Testis (tissue), 2 donors: ENCODE measurements at regions not wholly inside any gene's neighbourhood (a gene's known extent, or its start where the extent isn't known, plus 50 kb on each side); places are given as distances from the start of the nearest gene placed in this dataset.
"Not testable (repeated sequence)": the region's sequence is repeated elsewhere in the genome, so short reads cannot be mapped to it uniquely, and the experiment has no call there.

Experiments used
- DNase-seq: peaks from one replicate; pipeline ENCODE4 v3.0.0-alpha.2; 2019
- H3K27ac ChIP-seq, 2 donors: fragments of 200-600 bp; sonication (generic); one replicate each; pipeline ENCODE4 v1.5.1; 2019
- H3K27me3 ChIP-seq: fragments of 200-600 bp; sonication (generic); one replicate; pipeline ENCODE4 v1.5.1; 2019
- H3K36me3 ChIP-seq: fragments of 200-600 bp; sonication (generic); one replicate; pipeline ENCODE4 v1.5.1; 2017; ENCODE audit warnings: low read depth; ENCODE audit errors: missing control alignments
- H3K4me1 ChIP-seq: fragments of 200-600 bp; sonication (generic); one replicate; pipeline ENCODE4 v1.5.1; 2019
- H3K4me3 ChIP-seq, 2 donors: fragments of 200-600 bp; sonication (generic); one replicate each; pipeline ENCODE4 v1.5.1; 2017 to 2019
- H3K9me3 ChIP-seq: fragments of 200-600 bp; sonication (generic); one replicate; pipeline ENCODE4 v1.5.1; 2017
- POLR2A ChIP-seq: fragments of 450-650 bp; IDR thresholded peaks from one replicate; pipeline ENCODE4 v1.6.1; 2017; ENCODE audit warnings: antibody characterized with exemption, mild to moderate bottlenecking, moderate library complexity
- WGBS, 2 donors: methylation state at CpG; one replicate each; pipeline ENCODE4 v1.1.5; 2018; 5-methylcytosine and 5-hydroxymethylcytosine counted together
- intact Hi-C: fragments of 100-400 bp; cut with DNase I; formaldehyde crosslinking; loops from one replicate; pipeline ENCODE4 v1.15.1; 2023; ENCODE audit warnings: low total_unique reads
- TF ChIP-seq, protein P1 (sequence below), 3 experiments: fragments of 450-650 bp in 2 of 3; fragments of 200-600 bp in 1 of 3; sonication (generic) in 1 of 3; IDR thresholded peaks; one replicate each; pipeline ENCODE4 v1.5.1; 2016 to 2019; ENCODE audit warnings: antibody characterized with exemption in 3 of 3, mild to moderate bottlenecking in 2 of 3, moderate library complexity in 1 of 3

DNA sequence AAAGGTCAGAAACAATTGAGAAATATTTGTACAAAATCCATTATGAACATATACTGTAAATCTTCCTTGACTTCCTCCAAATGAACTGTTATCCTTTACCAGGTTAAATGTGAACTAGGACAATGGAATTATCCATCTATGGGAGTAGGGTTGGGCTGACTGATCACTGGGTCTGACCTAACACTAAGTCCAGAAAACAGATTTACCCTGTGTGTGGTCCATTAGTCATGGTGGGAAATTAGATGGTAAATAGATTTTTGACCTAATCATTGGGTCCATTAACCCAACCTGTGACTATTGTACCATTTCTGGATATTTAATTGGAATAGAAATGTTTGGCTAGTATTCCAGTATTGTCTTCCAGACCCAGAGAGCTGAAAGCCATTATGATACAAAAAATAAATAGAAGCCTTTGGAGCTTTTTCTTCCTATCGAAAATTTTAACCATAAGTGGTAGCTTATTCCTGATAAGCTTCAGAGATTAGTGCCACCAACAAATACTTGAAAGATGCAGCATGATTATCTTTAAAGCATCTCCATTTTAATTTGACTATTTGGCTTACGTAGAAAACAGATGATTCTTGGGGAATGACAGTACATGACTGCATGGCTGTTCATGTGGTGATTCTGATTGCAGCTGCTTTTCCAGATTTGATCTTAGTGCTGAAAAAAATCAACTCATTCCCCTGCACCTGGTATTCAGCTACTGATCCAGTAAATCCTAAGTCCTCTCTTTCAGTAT lies 703.2 kb upstream of the FSHR start:
- intact Hi-C loops, result no loop called here
- H3K9me3 ChIP-seq, result no peaks in the 10 kb centered on the region
- no peaks in the 10 kb centered on the region for H3K27me3 ChIP-seq
- DNase-seq, result no peak
- WGBS, 2 donors, result 75 to 90% methylated on average over 2 of the region's 2 CpGs
- no peak overlapping the region for H3K27ac ChIP-seq
- no peak for TF ChIP-seq POLR2A
- TF ChIP-seq, protein P1, sequence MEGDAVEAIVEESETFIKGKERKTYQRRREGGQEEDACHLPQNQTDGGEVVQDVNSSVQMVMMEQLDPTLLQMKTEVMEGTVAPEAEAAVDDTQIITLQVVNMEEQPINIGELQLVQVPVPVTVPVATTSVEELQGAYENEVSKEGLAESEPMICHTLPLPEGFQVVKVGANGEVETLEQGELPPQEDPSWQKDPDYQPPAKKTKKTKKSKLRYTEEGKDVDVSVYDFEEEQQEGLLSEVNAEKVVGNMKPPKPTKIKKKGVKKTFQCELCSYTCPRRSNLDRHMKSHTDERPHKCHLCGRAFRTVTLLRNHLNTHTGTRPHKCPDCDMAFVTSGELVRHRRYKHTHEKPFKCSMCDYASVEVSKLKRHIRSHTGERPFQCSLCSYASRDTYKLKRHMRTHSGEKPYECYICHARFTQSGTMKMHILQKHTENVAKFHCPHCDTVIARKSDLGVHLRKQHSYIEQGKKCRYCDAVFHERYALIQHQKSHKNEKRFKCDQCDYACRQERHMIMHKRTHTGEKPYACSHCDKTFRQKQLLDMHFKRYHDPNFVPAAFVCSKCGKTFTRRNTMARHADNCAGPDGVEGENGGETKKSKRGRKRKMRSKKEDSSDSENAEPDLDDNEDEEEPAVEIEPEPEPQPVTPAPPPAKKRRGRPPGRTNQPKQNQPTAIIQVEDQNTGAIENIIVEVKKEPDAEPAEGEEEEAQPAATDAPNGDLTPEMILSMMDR (IDR thresholded peaks at IDR 0.05), result no peak
- no peak overlapping the region for H3K4me3 ChIP-seq
- no peaks in the 10 kb centered on the region for H3K36me3 ChIP-seq
- H3K4me1 ChIP-seq, result no peaks in the 10 kb centered on the region

DNA sequence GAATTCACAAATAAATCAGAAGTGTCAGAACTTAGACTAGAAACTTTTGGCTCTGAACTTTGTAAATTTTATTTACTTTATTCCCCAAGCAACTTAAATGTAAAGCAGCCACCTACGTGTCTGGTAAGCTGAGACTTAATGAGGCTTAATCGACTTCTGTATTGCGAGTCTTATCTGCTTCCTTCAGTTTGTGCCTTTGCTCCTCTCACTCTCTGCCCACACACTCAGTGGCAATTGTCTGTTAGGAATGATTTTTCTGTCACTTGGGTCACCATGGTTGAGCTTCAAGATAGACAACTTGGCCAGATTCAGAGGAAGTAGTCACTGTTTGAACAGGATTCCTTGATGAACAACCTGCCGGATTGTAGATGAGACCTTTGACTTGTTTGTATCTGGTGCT lies 691.4 kb upstream of the FSHR start:
- no peak overlapping the region for H3K27ac ChIP-seq
- WGBS, 2 donors, result 52 to 68% methylated on average over 4 of the region's 4 CpGs
- intact Hi-C loops, result no loop called here
- no peaks in the 10 kb centered on the region for H3K36me3 ChIP-seq
- no peaks in the 10 kb centered on the region for H3K27me3 ChIP-seq
- H3K4me1 ChIP-seq, result no peaks in the 10 kb centered on the region
- no peaks in the 10 kb centered on the region for H3K9me3 ChIP-seq
- no peak overlapping the region for H3K4me3 ChIP-seq
- no peak for DNase-seq
- TF ChIP-seq POLR2A, result no peak
- TF ChIP-seq, protein P1 (IDR thresholded peaks at IDR 0.05), result no peak

DNA sequence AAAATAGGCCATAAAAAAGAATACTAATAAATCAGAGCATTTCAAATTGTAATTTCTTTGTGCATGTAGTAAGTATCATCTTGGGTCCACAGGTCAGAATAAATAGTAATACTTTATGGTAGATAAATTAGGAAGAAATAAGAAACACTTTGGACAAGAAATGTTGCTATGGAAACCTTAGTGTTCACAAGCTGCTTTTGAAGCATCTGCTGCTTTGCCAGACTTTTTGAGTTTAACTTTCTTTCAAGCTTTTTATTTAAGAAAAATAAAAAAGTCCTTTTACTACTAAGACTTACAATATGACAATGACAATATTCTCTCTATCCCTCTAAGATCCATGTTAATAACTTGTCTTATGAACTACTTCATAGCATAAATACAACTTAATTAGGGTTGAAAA lies 690.7 kb upstream of the FSHR start:
- H3K9me3 ChIP-seq, result no peaks in the 10 kb centered on the region
- intact Hi-C loops, result no loop called here
- H3K36me3 ChIP-seq, result no peaks in the 10 kb centered on the region
- no peaks in the 10 kb centered on the region for H3K4me1 ChIP-seq
- TF ChIP-seq, protein P1 (IDR thresholded peaks at IDR 0.05), result no peak
- no peak for TF ChIP-seq POLR2A
- no peaks in the 10 kb centered on the region for H3K27me3 ChIP-seq
- DNase-seq, result no peak
- no peak overlapping the region for H3K27ac ChIP-seq
- H3K4me3 ChIP-seq, result no peak overlapping the region

DNA sequence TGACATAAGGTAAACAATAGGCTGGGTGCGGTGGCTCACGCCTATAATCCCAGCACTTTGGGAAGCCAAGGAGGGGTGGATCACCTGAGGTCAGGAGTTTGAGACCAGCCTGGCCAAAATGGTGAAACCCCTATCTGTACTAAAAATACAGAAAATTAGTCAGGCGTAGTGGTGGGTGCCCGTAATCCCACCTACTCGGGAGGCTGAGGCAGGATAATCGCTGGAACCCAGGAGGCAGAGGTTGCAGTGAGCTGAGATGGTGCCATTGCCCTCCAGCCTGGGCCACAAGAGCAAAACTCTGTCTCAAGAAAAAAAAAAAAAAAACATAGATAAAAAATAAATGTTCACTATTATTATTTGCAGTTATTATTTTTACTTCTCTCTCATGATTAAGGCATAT lies 689.8 kb upstream of the FSHR start:
- DNase-seq, intact Hi-C loops, H3K9me3 ChIP-seq, H3K4me1 ChIP-seq, H3K36me3 ChIP-seq, H3K4me3 ChIP-seq, H3K27ac ChIP-seq, H3K27me3 ChIP-seq: not testable (repeated sequence)
- whole genome bisulfite sequencing, 2 donors, result 92 to 93% methylated on average over 6 of the region's 6 CpGs

DNA sequence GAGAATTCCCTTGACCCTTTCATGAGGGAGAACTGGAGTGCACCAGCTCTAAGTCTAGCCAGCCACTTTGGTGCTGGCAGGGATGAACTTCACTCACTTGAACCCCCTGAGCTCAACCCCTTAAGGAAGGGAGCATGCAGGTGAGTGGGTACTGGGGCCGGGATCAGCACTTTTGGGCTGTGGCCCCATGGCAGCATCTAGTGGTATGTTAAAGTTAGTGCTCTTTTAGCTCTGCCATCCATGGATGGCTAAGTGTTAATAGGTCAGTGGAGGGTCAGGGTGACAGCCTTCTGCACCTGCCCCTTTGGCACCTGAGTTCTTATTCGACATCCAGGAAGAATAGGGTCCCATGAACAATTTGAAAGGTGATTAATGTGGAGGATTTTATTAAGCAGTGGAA lies 689.0 kb upstream of the FSHR start:
- 79 to 88% methylated on average over 2 of the region's 2 CpGs for WGBS, 2 donors
- no peak overlapping the region for H3K27ac ChIP-seq
- intact Hi-C loops, result no loop called here
- H3K36me3 ChIP-seq, result no peaks in the 10 kb centered on the region
- TF ChIP-seq, protein P1 (IDR thresholded peaks at IDR 0.05), result no peak
- TF ChIP-seq POLR2A, result no peak
- no peak overlapping the region for H3K4me3 ChIP-seq
- H3K9me3 ChIP-seq, result no peaks in the 10 kb centered on the region
- no peak for DNase-seq
- H3K27me3 ChIP-seq, result no peaks in the 10 kb centered on the region
- H3K4me1 ChIP-seq, result no peaks in the 10 kb centered on the region
